GM18868 (cell line): ENCODE measurements at regions not wholly inside any gene's neighbourhood (a gene's known extent, or its start where the extent isn't known, plus 50 kb on each side); places are given as distances from the start of the nearest gene placed in this dataset.
"Not testable (repeated sequence)": the region's sequence is repeated elsewhere in the genome, so short reads cannot be mapped to it uniquely, and the experiment has no call there.

Source experiments
- ATAC-seq: cut with Tn5 transposase; IDR thresholded peaks from one replicate; pipeline ENCODE4 v1.9.1; 2021; ENCODE audit warnings: mild to moderate bottlenecking, moderate library complexity; ENCODE audit not compliant: unreplicated experiment

DNA sequence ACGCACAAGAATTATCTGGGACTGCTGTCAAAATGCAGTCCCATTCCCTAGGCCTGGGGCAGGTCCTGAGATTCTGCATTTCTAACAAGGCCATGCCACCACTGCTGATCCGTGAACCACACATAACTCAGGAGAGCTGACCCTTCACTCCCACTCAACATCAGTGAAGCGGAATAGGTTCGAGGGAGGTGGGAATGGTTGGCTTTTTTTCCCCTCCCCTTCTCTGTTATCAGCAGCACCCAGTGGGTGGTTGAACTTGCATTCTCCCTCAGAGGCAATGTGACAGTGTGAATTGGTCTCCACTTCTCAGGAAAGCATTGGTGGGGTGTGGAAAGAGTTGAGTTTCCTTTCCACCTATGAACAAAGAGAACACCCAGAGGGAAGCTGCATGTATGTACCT is 344.3 kb downstream of the GADD45G start:
- no peak for ATAC-seq

DNA sequence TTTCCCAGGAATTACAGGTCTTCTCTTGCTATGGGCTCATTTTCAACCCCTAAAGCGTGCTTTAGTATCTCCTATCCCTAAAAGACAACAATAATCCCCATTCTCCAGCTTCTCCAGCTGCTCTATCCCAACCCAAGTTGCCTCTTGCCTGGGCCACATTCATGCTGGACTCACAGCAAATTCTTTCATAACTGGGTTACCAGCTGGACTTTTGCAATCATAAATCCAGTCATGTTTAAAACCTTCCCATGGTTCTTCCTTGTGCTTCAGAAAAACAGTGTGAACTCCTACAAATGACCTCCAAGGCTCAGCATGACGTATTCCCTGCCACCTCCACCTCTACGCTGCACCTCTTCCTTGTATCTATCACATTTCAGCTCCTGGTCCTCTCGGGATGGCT is 346.9 kb downstream of the GADD45G start:
- ATAC-seq: no peak

GRCh38 chr9:89952401-89952800 is 347.6 kb downstream of the GADD45G start:
- no peak for ATAC-seq

DNA sequence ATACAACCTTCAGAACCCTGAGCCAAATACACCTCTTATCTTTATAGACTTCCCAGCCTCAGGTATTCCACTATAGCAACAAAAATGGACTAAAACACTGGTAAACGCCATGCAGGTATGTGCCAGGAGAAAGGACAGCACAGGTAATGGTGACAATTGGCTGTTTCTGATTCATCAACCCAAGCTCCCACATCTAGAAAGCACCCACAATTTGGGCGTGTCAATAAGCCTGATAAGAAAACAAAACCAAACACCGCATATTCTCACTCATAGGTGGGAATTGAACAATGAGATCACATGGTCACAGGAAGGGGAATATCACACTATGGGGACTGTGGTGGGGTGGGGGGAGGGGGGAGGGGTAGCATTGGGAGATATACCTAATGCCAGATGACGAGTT is 348.5 kb downstream of the GADD45G start:
- not testable (repeated sequence) for ATAC-seq

GRCh38 chr9:89953824-89954615 is 349.2 kb downstream of the GADD45G start:
- no peak for ATAC-seq

- ATAC-seq: no peak
Observed at GRCh38 chr9:89955144-89955543, 350.3 kb downstream of the GADD45G start.

DNA sequence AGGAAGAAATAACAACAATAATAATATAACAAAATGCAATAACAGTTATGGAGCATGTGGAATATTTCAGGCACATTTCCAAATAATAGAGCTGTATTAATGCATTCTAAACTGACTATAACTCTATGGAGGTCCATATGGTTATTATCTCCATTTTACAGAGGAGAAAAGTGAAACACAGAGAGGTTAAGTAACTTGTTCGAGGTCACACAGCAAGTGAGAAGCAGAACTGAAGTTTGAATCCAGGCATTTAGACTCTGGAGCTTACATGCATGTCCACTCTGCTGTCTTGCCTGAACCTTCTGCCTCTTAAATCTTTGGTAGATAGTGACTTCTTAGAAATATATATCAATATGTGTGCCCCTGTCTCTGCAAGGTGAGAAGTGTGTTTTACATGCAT is 350.8 kb downstream of the GADD45G start:
- no peak for ATAC-seq

GRCh38 chr9:89956331-89956730 is 351.5 kb downstream of the GADD45G start:
- ATAC-seq: no peak

GRCh38 chr9:89956907-89957306 is 352.1 kb downstream of the GADD45G start:
- ATAC-seq: no peak

DNA sequence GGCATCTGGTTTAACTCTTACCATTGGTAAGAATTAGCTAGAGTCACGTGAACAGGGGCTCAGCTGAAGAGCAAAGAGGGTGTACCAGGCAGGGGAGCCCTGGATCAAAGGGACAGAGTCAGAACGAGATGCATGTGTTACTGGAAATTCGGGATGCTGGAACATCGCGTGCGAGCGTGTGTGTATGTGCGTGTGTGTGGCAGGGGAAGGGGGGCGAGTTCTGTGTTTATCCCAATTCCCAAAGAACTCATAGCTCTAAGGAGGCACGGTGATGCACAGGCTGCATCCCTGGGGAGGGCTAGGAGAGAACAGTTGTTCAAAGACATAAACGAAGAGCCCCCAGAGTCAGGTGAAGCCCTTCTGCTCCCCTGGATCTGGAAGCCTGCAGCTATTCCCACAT is 353.3 kb downstream of the GADD45G start:
- ATAC-seq: no peak

- ATAC-seq: no peak
Observed at GRCh38 chr9:89961616-89962341, 357.0 kb downstream of the GADD45G start.

- ATAC-seq: no peak
Observed at GRCh38 chr9:89963280-89963679, 358.5 kb downstream of the GADD45G start.

DNA sequence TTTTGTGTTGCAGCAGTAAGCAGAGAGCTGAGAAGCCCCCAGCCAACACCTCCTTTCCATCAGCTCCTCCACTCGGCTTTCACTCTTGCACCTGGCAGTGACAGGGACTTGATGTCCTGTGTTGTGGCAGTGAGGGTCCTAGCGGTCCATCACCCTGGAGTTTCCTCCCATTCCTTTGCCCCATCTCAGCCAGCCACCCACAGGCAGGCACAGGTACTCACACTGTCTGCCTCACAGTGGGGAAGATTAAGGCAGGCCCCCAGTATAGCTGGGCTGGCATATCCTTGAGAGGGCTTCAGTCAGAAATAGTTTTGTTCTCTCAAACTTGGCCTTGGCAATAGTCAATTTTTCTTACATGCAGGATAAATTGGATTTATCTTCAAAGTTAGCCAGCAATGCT is 362.7 kb downstream of the GADD45G start:
- no peak for ATAC-seq

DNA sequence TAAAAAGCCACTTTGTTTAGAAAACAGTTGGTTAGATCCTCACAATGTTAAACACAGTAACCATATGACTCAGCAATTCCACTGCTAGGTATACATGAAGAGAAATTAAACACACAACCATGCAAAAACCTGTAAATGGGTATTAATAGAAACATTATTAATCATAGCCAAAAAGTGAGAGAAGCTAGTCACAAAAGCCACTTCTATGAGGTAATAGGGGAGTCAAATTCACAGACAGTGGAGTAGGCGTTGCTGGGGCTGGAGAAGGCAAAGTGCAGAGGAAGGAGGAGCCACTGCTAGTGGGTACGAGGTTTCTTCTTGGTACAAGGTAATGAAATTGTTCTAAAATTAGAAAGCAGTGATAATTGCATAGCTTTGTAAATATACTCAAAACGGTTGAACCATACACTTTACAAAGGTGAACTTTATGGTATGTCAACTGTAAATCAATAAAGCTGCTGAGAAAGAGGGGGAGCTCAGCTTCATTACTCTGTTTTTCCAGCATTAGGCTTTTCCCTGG is 364.4 kb downstream of the GADD45G start:
- peak; percentile 86 for ATAC-seq

GRCh38 chr9:89969881-89970639 is 365.2 kb downstream of the GADD45G start:
- ATAC-seq: no peak

- no peak for ATAC-seq
Observed at GRCh38 chr9:89970701-89971100, 365.9 kb downstream of the GADD45G start.

- no peak for ATAC-seq
Observed at GRCh38 chr9:89972535-89972934, 367.7 kb downstream of the GADD45G start.

- no peak for ATAC-seq
Observed at GRCh38 chr9:89974582-89974981, 369.8 kb downstream of the GADD45G start.

- ATAC-seq: no peak
Observed at GRCh38 chr9:89975024-89975423, 370.2 kb downstream of the GADD45G start.

DNA sequence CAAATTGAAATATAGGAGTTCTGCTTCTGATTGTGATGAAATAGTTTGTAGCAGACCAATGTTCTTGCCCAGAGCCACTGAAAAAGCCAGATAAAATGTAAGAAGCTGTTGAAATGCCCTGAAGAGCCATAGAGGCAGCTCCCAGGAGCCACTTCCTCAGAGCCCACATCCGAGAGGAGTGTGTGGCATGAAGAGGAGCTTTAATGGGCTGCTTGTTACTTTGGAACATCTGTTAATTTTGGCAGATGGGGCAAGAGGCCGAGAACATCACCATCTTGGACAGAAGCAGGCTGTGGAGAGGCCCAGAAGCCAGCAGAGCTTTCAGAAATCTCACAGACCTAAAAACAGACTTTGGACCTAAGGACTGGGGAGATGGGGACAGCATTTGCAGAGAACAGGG is 370.8 kb downstream of the GADD45G start:
- no peak for ATAC-seq

DNA sequence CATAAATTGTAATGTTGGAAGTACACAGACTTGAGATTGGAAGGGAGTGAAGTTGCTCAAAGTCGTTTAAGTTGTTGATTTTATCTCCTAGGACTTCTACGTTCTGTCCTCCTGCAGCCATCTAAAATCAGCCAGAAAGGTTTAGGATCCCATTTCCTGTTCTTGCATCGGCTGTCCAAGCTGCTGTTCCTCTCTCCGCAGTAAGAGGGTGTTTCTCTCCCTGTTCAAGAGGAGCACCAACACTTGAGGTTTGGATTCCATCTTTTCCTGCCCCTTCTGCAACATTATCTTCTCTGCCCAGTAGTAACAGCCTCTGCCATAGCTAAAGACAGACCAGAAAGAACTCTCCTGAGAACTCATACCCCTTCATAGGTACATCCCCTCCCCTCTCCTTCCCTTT is 373.4 kb downstream of the GADD45G start:
- no peak for ATAC-seq
